Fibroblast of lung (primary cell): ENCODE measurements at regions not wholly inside any gene's neighbourhood (a gene's known extent, or its start where the extent isn't known, plus 50 kb on each side); places are given as distances from the start of the nearest gene placed in this dataset.

Experiments used
- EZH2 ChIP-seq: IDR thresholded peaks from 2 replicates; pipeline ENCODE4 v1.5.1; 2012; ENCODE audit warnings: low read length, control low read depth, mild to moderate bottlenecking; ENCODE audit errors: missing control alignments
- TF ChIP-seq, protein P1 (sequence below), 2 donors: IDR thresholded peaks in 1 of 2; conservative IDR thresholded peaks in 1 of 2; 1 replicate in 1 of 2; 2 replicates in 1 of 2; pipeline ENCODE4 v1.5.1; 2011 to 2012; ENCODE audit warnings: low read length in 2 of 2, control low read depth in 1 of 2, inconsistent platforms in 1 of 2, low read depth in 1 of 2, mild to moderate bottlenecking in 1 of 2

DNA sequence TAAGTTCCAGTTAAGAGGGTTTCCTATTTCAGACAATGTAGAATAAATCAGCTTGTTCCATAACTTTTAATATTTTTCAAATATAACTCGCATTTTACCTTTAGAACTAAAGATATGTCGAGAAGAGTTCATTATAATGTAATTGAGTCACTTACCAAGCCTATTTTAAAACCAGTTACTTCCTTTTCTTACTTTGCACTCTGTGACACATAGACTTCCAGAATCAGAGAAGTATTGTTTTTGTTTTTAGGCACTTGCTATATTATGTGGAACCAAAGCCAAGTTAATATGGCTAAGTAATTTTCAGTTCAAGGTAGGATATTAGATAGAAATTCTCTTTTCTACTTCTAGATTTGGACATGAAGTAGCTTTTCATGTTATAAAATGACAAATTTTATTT lies 182.7 kb upstream of the PRPS1L1 start:
- TF ChIP-seq, protein P1, sequence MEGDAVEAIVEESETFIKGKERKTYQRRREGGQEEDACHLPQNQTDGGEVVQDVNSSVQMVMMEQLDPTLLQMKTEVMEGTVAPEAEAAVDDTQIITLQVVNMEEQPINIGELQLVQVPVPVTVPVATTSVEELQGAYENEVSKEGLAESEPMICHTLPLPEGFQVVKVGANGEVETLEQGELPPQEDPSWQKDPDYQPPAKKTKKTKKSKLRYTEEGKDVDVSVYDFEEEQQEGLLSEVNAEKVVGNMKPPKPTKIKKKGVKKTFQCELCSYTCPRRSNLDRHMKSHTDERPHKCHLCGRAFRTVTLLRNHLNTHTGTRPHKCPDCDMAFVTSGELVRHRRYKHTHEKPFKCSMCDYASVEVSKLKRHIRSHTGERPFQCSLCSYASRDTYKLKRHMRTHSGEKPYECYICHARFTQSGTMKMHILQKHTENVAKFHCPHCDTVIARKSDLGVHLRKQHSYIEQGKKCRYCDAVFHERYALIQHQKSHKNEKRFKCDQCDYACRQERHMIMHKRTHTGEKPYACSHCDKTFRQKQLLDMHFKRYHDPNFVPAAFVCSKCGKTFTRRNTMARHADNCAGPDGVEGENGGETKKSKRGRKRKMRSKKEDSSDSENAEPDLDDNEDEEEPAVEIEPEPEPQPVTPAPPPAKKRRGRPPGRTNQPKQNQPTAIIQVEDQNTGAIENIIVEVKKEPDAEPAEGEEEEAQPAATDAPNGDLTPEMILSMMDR (conservative IDR thresholded peaks at IDR 0.05 in 1 of 2, IDR thresholded peaks at IDR 0.05 in 1 of 2; ENCODE audit: low read depth in 1 of 2, low read length in 2 of 2) = no peak
- TF ChIP-seq EZH2 = no peak
